ENCODE measurements at regions not wholly inside any gene's neighbourhood (a gene's known extent, or its start where the extent isn't known, plus 50 kb on each side); places are given as distances from the start of the nearest gene placed in this dataset.
A peak's percentile ranks its signal among the peaks of the same experiment; 100 is the strongest.

- no peak for TF ChIP-seq CTCF (conservative IDR thresholded peaks at IDR 0.05; ENCODE audit: low read depth, low read length)
- DNase-seq (ENCODE audit: low read depth), result peak; percentile 66
Measured at GRCh38 chr1:100628631-100629081, 90.7 kb downstream of the GPR88 start.

GRCh38 chr1:100629391-100629790, 90.2 kb upstream of the VCAM1 start:
- DNase-seq (ENCODE audit: low read depth), result no peak
- no peak for TF ChIP-seq CTCF (conservative IDR thresholded peaks at IDR 0.05; ENCODE audit: low read depth, low read length)
- H3K4me3 ChIP-seq (ENCODE audit: low read depth, low read length), result no peak overlapping the region

More at GRCh38 chr1:100628631-100629081, 90.7 kb downstream of the GPR88 start:
- H3K4me3 ChIP-seq (ENCODE audit: low read depth, low read length), result no peak overlapping the region

GRCh38 chr1:100631015-100631551, 88.5 kb upstream of the VCAM1 start:
- DNase-seq (ENCODE audit: low read depth), result peak; percentile 75
- TF ChIP-seq CTCF (conservative IDR thresholded peaks at IDR 0.05; ENCODE audit: low read depth, low read length), result no peak
- no peak overlapping the region for H3K4me3 ChIP-seq (ENCODE audit: low read depth, low read length)

DNA sequence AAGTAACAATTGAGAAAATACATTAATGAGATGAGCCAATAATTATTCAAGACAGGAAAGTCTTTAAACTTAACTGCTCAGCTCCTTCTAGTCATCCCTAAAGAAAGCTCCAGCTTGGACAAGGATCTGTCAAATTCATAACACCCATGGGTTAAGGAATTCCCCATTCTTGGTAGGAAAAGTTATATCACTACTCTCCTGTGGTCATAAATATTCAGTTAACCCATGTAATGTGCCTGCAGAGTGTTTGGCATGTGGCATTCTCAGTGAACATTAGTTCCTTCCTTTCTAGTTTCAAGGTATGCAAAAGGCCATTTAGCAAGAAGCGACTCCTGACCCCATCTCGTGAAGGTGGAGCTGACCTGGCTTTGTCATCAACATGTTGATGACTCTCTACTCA, 76.7 kb upstream of the VCAM1 start:
- DNase-seq (ENCODE audit: low read depth), result no peak
- no peak for TF ChIP-seq CTCF (conservative IDR thresholded peaks at IDR 0.05; ENCODE audit: low read depth, low read length)
- H3K4me3 ChIP-seq (ENCODE audit: low read depth, low read length), result no peak overlapping the region

DNA sequence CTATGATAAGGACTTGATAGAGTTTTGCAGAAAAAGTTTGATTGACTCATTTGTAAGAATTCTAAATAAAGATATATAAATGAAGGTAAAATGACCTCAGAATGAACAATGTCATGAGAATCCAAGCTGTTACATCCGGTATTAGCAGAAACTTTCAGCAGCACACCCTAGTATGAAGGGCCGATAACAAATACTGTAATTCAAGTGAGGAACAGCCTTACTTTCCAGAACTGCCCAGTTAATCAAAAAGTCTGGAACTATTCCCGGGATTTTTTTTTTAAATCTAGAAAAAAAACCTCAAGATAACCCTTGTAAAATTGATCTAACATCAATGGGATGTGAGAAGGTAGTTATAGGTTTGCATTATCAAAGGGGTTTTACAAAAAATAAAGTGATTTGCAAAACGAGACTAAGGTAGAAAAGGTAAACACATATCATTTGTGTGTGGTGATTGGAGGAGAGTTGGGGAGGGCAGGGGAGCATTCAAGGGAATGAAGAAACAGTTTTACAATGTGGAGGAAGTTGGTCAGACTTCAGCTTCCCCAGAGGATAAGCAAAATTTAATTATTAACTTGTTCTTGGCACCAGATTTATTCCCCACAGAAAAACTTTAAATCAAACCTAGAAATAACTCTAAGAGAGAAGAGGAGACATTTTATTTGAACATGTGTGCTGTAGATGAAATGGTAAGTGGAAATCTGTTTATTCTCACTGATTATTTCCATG, 75.9 kb upstream of the VCAM1 start:
- TF ChIP-seq CTCF (conservative IDR thresholded peaks at IDR 0.05; ENCODE audit: low read depth, low read length), result no peak
- DNase-seq (ENCODE audit: low read depth), result no peak
- H3K4me3 ChIP-seq (ENCODE audit: low read depth, low read length), result peak overlapping the region; percentile 17

DNA sequence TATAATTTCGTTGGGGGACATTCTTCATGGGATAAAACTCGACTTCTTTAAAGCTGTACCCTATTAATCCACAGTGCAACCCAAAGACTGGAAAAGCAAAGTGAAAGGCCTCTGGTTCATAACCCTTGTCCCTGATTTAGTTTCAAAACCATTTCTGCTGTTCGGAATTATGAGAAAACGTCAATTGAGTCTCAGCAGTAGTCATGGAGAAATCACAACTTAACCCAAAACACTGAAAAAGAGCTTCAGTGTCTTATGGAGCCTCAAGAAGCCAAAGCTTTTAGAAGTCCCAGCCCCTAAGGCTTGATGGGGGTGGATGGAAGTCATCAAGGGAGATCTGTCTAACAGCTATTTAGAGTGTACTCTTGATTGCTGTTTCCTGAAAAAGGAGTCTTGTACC, 73.5 kb upstream of the VCAM1 start:
- no peak for DNase-seq (ENCODE audit: low read depth)
- H3K4me3 ChIP-seq (ENCODE audit: low read depth, low read length), result no peak overlapping the region
- TF ChIP-seq CTCF (conservative IDR thresholded peaks at IDR 0.05; ENCODE audit: low read depth, low read length), result no peak

DNA sequence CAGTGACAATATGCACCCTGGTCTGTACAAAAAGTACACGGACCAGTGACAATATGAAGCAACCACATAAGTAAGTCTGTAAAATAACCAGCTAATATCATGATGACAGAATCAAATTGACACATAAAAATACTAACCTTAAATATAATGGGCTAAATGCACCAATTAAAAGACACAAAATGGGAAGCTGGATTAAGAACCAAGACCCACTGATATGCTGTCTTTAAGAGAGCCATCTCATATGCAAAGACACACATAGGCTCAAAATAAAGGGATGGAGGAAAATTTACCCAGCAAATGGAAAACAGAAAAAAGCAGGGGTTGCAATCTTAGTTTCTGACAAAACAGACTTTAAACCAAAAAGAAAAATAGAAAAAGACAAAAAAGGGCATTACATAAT, 70.4 kb upstream of the VCAM1 start:
- TF ChIP-seq CTCF (conservative IDR thresholded peaks at IDR 0.05; ENCODE audit: low read depth, low read length), result no peak
- H3K4me3 ChIP-seq (ENCODE audit: low read depth, low read length), result no peak overlapping the region
- no peak for DNase-seq (ENCODE audit: low read depth)

Data from epithelial cell of proximal tubule (primary cell).